Left cardiac atrium (tissue), 4 donors: ENCODE measurements at regions not wholly inside any gene's neighbourhood (a gene's known extent, or its start where the extent isn't known, plus 50 kb on each side); places are given as distances from the start of the nearest gene placed in this dataset.
"Not testable (repeated sequence)": the region's sequence is repeated elsewhere in the genome, so short reads cannot be mapped to it uniquely, and the experiment has no call there.

ENCODE experiments used
- ATAC-seq, 2 donors: fragments of 200-7000 bp; cut with Tn5 transposase; one replicate each; pipeline ENCODE4 v1.9.1; 2020; ENCODE audit warnings: mild to moderate bottlenecking in 2 of 2, moderate library complexity in 2 of 2
- DNase-seq: peaks from one replicate; pipeline ENCODE4 v3.0.0-alpha.2; 2020
- intact Hi-C, 2 donors: fragments of 100-400 bp; cut with DNase I; formaldehyde crosslinking; loops; one replicate each; pipeline versions ENCODE4 v1.14.1 to v1.15.1; 2022 to 2023
- donor health status: DM: no; HTN: yes; CAD: no.
- donor health status: DM: no; HTN: yes; CAD: no; lungs with severe emphysema.
- donor health status: DM: yes; HTN: yes; CAD: no.
- donor health status: Dilated cardiomyopathy.

DNA sequence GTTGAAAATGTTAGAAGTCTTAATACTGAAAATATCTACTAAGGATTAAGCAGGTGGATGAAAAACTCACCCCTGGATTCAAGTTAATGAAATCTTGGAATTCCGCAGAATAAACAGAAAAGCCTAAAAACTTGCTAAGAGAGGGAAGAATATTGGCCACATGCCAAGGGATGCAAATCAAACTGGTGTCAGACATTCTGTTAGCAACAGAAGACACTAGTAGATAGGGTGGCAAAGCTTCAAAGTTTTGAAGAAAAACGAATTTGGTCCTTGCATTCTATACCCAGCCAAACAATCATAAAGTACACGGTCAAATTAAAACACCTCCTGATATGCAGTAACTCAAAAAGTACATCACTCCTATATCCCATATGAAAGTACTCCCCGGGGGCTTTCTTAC lies 77.1 kb upstream of the ADTRP start:
- intact Hi-C loops: no loop called here
- ATAC-seq (no peak), DNase-seq (no peak)

DNA sequence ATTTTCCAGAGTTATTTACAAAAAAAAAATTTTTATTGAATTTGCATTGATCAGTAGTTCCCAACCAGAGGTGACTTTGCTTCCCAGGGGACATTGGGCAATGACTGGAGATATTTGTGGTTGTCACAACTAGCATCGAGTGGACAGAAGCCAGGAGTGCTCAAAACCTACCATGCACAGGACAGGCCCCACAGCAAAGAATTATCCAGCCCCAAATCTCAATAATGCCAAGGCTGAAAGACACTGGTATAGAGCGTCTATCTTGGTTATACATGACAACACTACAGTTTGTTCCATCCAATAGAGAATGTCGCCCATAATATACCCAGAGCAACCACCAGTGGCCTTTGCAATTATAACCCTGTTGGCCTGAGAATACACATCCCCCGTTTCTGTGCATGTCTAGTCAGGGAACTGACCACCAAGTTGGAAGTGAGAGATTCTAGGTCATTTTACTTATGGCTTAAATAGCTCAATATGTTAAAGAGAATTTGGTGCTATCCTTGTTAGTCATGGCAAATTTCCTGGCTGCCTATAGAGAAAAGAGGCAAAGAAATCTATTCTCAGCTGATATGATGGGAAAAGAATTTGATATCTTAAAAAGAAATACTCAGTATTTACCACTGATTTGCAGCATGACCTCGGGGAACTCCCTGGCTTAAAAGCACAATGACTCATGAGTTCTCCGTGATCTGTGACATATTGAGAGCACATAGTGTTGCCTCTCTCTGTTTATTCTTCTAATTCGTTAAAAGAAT lies 76.0 kb upstream of the ADTRP start:
- ATAC-seq: peak in 1 of 2 donors; percentile 86
- DNase-seq: no peak
- intact Hi-C loops: no loop called here

DNA sequence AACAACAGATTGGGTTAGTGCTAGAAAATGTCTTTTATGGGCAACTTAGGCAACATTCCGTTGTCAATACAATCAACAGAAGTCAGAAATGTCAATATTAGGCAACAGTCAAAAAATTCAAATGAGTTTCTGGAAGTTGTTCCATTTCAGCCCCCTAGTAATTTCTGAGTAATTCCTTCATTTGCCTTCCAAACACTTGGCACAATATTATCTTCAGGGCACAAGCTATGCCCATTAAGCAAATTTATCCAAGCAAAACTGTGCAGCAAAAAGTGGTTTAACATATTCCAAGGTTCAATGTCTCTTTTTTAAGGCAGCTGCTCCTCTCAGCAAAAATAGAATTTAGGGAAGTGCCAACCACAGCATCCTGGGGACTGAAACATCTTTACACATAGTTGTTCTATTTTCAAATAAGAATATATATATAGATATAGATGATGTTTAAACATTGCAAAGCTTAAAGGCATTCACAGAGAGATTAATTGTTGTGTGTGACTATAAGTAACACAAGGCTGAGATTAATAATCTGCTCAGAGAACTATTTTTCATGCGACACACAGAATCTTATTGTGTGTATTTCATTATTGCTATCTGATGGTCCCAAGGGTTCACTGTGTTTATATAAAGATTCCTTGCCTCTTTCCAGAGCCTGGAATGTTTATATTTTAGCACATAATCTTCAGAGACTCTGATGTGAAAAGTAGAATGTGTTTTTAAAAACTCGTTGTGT lies 75.2 kb upstream of the ADTRP start:
- intact Hi-C loops: no loop called here
- no peak for ATAC-seq

DNA sequence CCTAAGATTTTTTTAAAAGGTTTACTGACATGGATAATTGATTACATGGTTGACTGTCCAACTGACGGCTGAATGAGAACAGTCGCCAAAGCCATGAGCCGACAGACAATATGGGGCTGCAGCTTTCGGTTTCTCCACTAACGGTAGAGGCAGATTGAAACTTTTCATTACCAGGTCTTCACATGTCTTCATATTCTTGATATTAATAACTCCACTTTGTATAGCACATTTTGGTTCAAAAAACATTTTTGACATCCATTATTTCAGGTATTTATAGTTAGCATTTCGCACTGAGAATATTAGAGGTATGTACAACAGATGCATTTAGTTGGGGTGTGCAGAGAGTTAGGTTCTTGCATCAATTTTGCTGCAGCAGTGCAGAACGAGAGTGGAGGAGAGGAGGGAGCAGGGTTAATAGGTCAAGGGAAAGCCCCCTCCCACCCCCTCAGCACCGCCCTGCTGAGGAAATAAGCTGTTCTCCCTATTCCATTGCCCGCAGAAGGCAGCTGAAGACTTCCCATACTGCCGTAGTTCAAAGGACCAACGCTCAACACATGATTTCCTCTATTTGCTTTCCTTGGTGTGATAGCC lies 73.6 kb upstream of the ADTRP start:
- intact Hi-C loops: no loop called here
- no peak for DNase-seq
- no peak for ATAC-seq

More for the DNA sequence above, 75.2 kb upstream of the ADTRP start:
- DNase-seq: no peak

DNA sequence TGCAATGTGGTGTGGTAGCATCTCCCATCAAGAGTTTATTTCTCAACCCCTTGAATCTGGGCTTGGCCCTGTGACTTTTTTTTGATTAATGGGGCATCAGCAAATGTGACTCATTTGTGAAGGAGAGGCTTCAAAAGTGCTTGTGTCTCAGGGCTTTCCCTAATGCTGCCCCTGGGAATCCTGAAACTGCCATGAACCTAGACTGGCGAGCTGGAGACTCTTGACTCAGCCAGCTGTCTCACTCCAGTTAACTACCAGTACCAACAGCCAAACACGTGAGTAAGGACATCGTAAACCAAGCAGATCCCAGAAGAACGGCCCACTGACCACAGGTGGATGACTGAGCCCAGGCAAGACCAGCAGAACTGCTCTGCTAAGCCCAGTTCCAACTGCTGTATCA lies 72.8 kb upstream of the ADTRP start:
- intact Hi-C loops: no loop called here
- DNase-seq: no peak
- ATAC-seq: no peak

DNA sequence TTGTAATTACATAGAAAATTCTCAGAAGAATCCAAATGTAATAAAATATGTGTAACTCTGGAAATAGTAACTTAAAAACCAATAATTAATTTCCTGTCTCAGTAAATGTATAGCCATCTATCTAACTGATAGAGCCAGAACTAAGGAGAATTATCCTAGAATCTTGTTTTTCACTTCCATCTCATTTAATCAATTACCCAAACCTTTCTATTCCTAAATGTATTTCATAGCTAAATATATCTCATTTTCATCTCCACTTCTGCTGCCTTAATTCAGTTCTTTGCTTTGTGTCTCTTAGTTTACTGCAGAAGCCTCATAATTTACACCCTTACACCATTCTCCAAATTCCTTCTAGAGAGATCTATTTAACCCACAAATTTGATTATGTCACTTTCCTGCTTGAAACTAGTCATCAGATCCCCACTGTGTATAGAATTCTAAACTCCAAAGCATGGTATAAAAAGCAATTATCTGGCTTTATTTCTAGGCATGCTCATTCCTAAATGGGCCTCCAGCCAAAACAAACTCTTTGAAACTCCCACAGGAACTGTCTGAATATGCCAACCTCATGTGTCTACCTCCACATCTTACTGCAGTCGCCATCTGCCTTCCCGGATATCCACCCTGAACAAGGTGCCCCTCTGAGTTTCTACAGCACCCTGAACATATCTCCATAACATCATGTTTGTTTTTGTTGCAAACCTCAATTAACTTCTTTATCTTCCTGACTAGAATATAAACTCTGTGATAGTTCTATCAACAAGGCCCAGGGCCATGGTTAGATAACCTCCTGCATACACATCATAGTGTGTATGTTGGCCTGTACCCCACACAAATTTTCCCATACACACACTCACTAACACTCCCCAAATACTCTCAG lies 70.5 kb upstream of the ADTRP start:
- DNase-seq (no peak), ATAC-seq (peak in 1 of 2 donors; percentile 53)
- intact Hi-C loops: no loop called here

DNA sequence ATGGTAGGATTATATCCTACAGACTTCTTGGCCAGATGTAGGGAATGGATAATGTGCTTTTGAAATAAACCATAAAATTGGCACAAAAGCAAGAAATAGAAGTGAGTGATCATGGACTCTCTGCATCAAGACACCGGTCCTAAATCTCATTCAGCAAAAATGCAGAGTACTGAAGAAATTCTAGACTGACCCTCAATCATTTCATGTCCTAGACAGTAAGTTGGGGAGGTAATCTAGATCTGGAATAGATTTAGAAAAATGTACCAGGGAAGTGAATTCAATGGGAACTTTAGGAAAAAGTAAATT lies 69.7 kb upstream of the ADTRP start:
- ATAC-seq (no peak), DNase-seq (no peak)
- intact Hi-C loops: no loop called here

DNA sequence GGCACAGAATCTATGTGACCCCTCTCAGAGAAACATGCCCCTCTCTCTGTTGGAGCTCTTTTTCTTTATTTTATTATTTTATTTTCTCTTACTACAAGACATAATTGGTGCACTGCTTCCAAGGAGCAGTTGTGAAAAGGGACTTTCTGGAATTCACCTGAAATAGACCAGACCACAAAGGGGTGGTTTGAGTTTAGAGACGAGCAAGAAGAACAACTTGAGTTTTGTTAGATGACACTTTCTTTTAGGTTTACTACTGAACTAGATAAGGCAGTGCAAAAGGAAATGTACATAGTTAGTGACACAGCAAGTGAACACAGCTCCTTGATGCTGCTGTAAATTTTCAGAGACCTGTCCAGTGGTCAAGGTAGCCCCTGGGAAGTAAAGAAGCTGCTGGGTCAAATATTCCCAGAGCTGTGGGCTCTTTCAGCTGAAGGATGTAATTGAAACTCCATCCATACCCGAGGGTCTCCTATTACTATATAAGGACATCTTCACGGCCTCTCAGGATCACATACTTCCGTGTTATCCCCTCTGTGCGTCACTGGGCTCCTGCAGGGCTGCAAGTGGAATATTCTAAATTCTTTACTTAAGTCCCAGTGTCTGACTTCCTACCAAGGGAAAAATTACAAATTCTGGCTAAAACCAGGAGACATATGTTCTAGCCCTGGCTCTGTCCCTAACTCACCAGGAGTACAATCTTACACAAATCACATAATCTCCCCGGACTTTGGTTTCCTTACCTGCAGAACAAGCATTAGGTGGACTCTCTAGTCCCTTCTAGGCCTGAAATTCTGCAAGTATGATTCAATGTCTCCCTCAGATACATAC lies 69.1 kb upstream of the ADTRP start:
- ATAC-seq (no peak), DNase-seq (no peak)
- intact Hi-C loops: no loop called here

DNA sequence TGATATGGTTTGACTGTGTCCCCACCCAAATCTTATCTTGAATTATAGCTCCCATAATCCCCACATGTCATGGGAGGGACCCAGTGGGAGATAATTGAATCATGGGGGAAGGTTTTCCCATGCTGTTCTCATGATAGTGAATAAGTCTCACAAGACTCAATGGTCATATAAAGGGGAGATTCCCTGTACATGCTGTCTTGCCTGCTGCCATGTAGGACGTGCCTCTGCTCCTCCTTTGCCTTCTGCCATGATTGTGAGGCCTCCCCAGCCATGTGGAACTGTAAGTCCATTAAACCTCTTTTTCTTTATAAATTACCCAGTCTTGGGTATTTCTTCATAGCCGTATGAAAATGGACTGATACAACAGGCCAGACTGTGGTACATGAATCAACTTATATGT lies 68.5 kb upstream of the ADTRP start:
- ATAC-seq, DNase-seq, intact Hi-C loops: not testable (repeated sequence)

DNA sequence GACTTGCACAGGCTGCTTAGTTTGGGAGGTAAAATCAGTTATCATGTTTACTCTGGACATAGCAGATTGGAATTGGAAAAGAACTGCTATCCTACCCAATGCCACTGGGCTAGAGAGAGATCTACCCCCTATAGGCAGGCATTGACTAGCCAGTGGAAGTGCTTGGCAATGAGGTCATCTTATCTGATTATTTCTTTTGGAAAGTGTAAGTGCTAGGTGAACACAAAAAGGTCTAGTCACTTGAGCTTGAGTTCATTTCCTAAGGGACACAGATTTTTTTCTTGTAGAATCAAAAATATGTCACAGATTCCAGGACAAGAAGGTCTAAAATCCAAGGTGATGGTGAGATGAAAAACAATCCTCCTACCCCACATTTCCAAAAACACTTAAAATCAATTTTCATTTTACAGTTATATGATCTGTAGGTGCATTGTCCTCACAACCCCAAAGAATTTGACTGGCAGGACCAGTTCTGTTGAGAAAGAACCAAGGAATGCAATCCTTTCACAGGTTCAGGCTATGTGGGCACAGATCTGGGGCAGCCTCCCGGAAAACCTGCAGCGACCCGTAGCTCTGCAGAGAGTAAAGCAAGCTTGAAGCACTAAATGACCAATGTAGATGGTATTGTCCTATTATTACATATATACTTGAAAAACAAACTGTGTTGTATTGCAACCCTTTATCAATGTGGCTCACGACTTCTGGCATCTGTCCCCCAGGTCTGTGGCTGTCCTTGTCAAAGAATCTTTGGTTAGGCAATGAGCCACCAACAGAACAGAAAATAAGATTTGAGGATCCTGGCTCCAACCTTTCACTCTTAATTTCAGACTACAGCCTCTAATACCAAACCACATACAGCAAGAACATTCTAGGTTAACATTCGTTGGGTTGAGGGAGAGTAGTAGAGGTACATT lies 67.3 kb upstream of the ADTRP start:
- ATAC-seq: no peak
- DNase-seq: no peak
- intact Hi-C loops: no loop called here

DNA sequence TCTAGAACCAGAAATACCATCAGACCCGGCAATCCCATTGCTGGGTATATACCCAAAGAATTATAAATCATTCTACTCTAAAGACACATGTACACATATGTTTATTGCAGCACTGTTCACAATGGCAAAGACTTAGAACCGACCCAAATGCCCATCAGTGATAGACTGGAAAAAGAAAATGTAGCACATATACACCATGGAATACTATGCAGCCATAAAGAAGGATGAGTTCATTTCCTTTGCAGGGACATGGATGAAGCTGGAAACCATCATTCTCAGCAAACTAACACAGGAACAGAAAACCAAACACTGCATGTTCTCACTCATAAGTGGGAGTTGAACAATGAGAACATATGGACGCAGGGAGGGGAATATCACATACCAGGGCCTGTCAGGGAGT lies 64.2 kb upstream of the ADTRP start:
- DNase-seq, intact Hi-C loops, ATAC-seq: not testable (repeated sequence)

DNA sequence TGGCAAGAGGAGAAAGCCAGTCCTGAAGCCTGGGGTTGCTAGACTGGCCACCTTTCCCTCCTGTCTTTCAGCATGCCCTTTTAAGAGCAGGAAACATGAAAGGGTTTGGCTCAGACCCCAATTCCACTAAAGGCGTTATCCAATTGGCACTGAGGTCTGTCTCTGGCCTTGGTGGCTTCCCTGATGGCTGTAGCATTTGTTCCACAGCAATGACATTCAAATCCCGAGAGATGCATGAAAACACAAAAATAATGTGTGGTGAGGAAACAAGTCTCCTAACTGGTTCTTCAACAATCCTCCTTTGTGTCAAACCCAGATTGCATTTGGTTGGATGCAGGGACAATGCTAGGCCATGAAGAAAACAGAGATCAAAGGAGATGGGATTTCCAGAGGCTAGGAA lies 56.5 kb upstream of the ADTRP start:
- intact Hi-C loops: no loop called here
- DNase-seq (no peak), ATAC-seq (peak; percentile 49 to 87)

DNA sequence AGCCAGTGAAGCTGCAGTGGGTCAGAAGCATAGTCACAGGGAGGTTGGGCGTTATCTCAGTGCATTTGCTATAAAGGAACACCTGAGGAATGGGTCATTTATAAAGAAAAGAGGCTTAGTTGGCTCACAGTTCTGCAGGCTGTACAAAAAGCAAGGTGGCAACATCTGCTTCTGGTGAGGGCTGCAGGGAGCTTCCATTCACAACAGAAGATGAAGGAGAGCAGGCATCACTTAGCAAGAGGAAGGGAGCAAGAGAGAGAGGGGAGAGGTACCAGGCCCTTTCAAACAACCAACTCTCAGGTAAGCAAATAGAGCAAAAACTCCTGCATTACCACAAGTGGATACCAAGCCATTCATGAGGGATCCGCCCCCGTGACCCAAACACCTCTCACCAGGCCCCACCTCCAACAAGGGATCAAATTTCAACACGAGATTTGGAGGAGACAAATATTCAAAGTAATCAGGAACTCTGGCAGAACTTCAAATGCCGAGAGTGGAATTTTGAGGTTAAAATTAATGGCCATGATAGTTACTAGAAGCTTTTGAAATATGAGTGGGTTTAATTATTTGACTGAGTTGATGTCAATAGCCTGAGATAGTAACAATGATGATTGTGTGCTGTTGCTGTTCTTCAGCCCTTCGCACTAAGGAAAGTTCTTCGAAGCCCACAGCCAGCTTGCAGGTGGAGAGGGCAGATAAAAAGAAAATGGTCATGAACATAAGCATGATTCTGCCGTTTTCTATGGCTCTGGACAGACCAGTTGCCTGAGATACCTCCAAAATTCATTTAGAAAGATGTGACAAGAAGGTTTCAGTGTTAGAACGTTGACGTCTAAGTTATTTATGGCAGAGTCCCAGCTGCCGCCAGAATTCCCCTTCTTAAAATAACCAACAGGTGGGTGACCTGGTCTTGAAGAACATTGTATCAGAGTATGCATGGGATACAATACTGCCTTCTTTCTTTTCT lies 55.3 kb upstream of the ADTRP start:
- ATAC-seq: no peak
- no peak for DNase-seq
- intact Hi-C loops: no loop called here

DNA sequence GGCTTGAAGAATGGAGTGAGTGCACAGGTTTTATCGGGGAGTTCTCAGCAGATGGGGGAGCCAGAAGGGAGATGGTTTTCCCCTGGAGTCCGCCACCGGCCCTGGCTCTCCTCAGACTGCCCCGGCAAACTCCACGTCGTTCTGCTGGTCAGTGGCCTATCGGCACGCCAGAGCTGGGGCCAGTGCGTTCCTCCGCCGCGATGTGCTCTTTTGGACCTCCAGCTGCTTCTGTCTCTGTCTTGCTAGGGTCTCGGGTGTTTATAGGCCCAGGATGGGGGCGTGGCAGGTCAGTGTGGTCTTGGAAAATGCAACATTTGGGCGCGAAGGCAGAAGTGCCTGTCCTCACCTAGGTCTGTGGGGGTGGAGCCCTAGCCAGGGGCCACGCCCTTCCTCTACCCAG lies 53.0 kb upstream of the ADTRP start:
- ATAC-seq: no peak
- DNase-seq: no peak
- intact Hi-C loops: no loop called here

DNA sequence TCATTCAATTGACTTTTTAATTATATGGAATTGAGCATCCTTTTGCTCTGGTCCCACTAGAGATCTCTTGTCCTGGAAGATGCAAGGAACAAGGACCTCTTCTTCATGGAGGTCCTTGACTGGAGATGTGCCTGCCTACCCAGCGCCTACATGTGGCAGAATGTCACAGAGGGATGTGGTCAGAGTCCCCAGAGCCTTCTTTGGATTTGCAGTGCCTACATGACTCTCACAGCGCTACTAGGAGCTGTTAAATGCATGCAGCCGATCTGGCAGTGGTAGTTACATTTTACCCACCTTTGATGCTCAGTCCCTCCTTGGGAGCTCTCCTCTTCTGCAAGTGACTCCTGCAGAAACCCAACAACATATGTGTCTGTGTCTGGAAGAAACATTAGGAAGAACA lies 51.9 kb upstream of the ADTRP start:
- intact Hi-C loops: no loop called here
- ATAC-seq (no peak), DNase-seq (no peak)

DNA sequence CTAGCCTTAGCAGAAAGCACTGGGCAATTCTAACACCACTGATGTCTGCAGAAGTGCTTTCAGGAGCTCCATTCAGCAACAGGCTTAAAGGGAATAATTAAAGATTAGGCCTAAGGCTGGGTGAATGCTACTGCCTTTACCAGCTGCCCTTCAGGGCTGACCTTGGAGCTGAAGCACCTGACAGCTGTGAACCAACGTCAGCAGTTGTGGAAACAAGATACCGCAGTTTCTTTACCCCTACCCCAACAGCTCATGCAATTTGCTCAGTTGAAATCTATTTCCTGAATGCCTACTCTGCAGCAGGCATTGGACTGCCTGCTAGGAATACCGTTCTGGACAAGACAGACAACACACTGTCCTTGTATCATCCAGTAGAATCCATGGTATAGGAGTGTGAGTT lies 51.5 kb upstream of the ADTRP start:
- intact Hi-C loops: no loop called here
- ATAC-seq (no peak), DNase-seq (no peak)
